GM23248 (cell line): ENCODE measurements at regions not wholly inside any gene's neighbourhood (a gene's known extent, or its start where the extent isn't known, plus 50 kb on each side); places are given as distances from the start of the nearest gene placed in this dataset.

Experiments
- DNase-seq: peaks from one replicate; pipeline ENCODE4 v3.0.0-alpha.2; 2015
- H2AFZ ChIP-seq: fragments of 200-600 bp; sonication (generic); 2 replicates; pipeline ENCODE4 v1.6.1; 2016; ENCODE audit warnings: antibody characterized with exemption
- H3F3A ChIP-seq: fragments of 200-600 bp; sonication (generic); 2 replicates; pipeline ENCODE4 v1.6.1; 2016; ENCODE audit warnings: mild to moderate bottlenecking, antibody characterized with exemption, mixed run types; ENCODE audit not compliant: insufficient read depth
- H3K27ac ChIP-seq: fragments of 200-600 bp; sonication (generic); 2 replicates; pipeline ENCODE4 v1.5.1; 2016; ENCODE audit warnings: mild to moderate bottlenecking
- H3K27me3 ChIP-seq: fragments of 200-600 bp; sonication (generic); replicated peaks from 2 replicates; pipeline ENCODE4 v1.6.1; 2016; ENCODE audit warnings: mild to moderate bottlenecking; ENCODE audit not compliant: insufficient read depth
- H3K36me3 ChIP-seq: fragments of 200-600 bp; sonication (generic); 2 replicates; pipeline ENCODE4 v1.6.1; 2016; ENCODE audit warnings: low read depth, mild to moderate bottlenecking
- H3K4me1 ChIP-seq: fragments of 200-600 bp; sonication (generic); 2 replicates; pipeline ENCODE4 v1.6.1; 2016; ENCODE audit warnings: mild to moderate bottlenecking; ENCODE audit not compliant: insufficient read depth
- H3K4me2 ChIP-seq: fragments of 200-600 bp; sonication (generic); one replicate; pipeline ENCODE4 v1.6.1; 2016; ENCODE audit warnings: mild to moderate bottlenecking; ENCODE audit not compliant: unreplicated experiment
- H3K4me3 ChIP-seq: fragments of 200-600 bp; sonication (generic); 2 replicates; pipeline ENCODE4 v1.5.1; 2016; ENCODE audit warnings: mild to moderate bottlenecking
- H3K79me2 ChIP-seq: fragments of 200-600 bp; sonication (generic); 2 replicates; pipeline ENCODE4 v1.6.1; 2016; ENCODE audit warnings: mild to moderate bottlenecking; ENCODE audit not compliant: insufficient read depth
- H3K9ac ChIP-seq: fragments of 200-600 bp; sonication (generic); 2 replicates; pipeline ENCODE4 v1.6.1; 2016; ENCODE audit warnings: mild to moderate bottlenecking
- H3K9me2 ChIP-seq: fragments of 200-600 bp; sonication (generic); 2 replicates; pipeline ENCODE4 v1.6.1; 2016; ENCODE audit warnings: mixed run types, mild to moderate bottlenecking, moderate library complexity; ENCODE audit not compliant: insufficient read depth
- H3K9me3 ChIP-seq: fragments of 200-600 bp; sonication (generic); one replicate; pipeline ENCODE4 v1.6.1; 2017; ENCODE audit warnings: low read depth
- H4K20me1 ChIP-seq: fragments of 200-600 bp; sonication (generic); 2 replicates; pipeline ENCODE4 v1.6.0; 2016; ENCODE audit not compliant: insufficient read depth
- EZH2 ChIP-seq: fragments of 200-600 bp; sonication (generic); IDR thresholded peaks from 2 replicates; pipeline ENCODE4 v1.6.1; 2018; ENCODE audit warnings: antibody characterized with exemption, mild to moderate bottlenecking; ENCODE audit not compliant: insufficient read depth, poor library complexity, severe bottlenecking
- EZH2phosphoT487 ChIP-seq: fragments of 200-600 bp; sonication (generic); IDR thresholded peaks from 2 replicates; pipeline ENCODE4 v1.6.1; 2018; ENCODE audit warnings: antibody characterized with exemption, moderate library complexity, mild to moderate bottlenecking, low read depth; ENCODE audit not compliant: insufficient read depth
- WGBS, 2 experiments: methylation state at CpG; one replicate each; pipeline ENCODE4 v1.1.6; 2015 to 2017; ENCODE audit warnings: low lambda C conversion rate in 2 of 2, low coverage in 1 of 2; ENCODE audit errors: missing lambda C conversion rate in 2 of 2; 5-methylcytosine and 5-hydroxymethylcytosine counted together
- in situ Hi-C: fragments of 300-500 bp; cut with MboI; formaldehyde crosslinking; loops from 2 replicates; pipeline ENCODE4 v1.15.0; 2020

- Histone ChIP-seq H3K4me3 (no peak overlapping the region), H3K4me2 (no peak overlapping the region), H3K4me1 (peaks cover 27% of the 10 kb centered on the region), H3K27ac (no peak overlapping the region), H3K9me3 (no peaks in the 10 kb centered on the region), H3K9ac (no peak overlapping the region), H3K36me3 (no peaks in the 10 kb centered on the region), H3F3A (peaks cover 19% of the 10 kb centered on the region), H3K79me2 (no peaks in the 10 kb centered on the region), H4K20me1 (no peaks in the 10 kb centered on the region), H3K27me3 (0 out of 2 replicates have a peak, but pooled peaks cover 6% of the 10 kb centered on the region), H2AFZ (no peak overlapping the region), H3K9me2 (no peaks in the 10 kb centered on the region)
- WGBS, 2 experiments: 88 to 91% methylated on average over 7 to 8 of the region's 9 CpGs
- no peak for DNase-seq
- in situ Hi-C loops: loop anchor here (10.0 kb wide), 1 partner anchor 743 kb away; no protein-coding TSS in a partner anchor
- TF ChIP-seq EZH2phosphoT487: no peak
Measured at GRCh38 chr15:70477750-70478250, 285.6 kb downstream of the UACA start.

- in situ Hi-C loops: loop anchor here (10.0 kb wide), 1 partner anchor 742 kb away; no protein-coding TSS in a partner anchor
- no peaks in the 10 kb centered on the region for H4K20me1 ChIP-seq
- DNase-seq: no peak
- H2AFZ ChIP-seq: no peak overlapping the region
- WGBS, 2 experiments: 97 to 100% methylated on average over 5 of the region's 5 CpGs
- peaks cover 19% of the 10 kb centered on the region for H3F3A ChIP-seq
- H3K9me3 ChIP-seq: no peaks in the 10 kb centered on the region
- no peaks in the 10 kb centered on the region for H3K27me3 ChIP-seq
- H3K36me3 ChIP-seq: no peaks in the 10 kb centered on the region
- H3K4me1 ChIP-seq: peaks cover 27% of the 10 kb centered on the region
- no peak overlapping the region for H3K4me3 ChIP-seq
- H3K27ac ChIP-seq: no peak overlapping the region
- H3K9me2 ChIP-seq: no peaks in the 10 kb centered on the region
- no peak overlapping the region for H3K4me2 ChIP-seq
- H3K9ac ChIP-seq: no peak overlapping the region
- TF ChIP-seq EZH2phosphoT487 (no peak), EZH2 (no peak)
- no peaks in the 10 kb centered on the region for H3K79me2 ChIP-seq
Measured at GRCh38 chr15:70476441-70476840, 286.9 kb downstream of the UACA start.

GRCh38 chr15:70475921-70476320 lies 287.4 kb downstream of the UACA start:
- Histone ChIP-seq H3K4me2 (peak overlapping the region; percentile 69), H3K4me3 (no peak overlapping the region), H3K4me1 (peaks cover 27% of the 10 kb centered on the region), H3F3A (peaks cover 19% of the 10 kb centered on the region), H3K9ac (no peak overlapping the region), H3K9me3 (no peaks in the 10 kb centered on the region), H3K27ac (peak overlapping the region; percentile 89; the same call in 1 of the 2 replicates), H3K9me2 (no peaks in the 10 kb centered on the region), H3K36me3 (no peaks in the 10 kb centered on the region), H2AFZ (peak overlapping the region; percentile 60; the same call in 1 of the 2 replicates), H3K79me2 (no peaks in the 10 kb centered on the region), H4K20me1 (no peaks in the 10 kb centered on the region), H3K27me3 (no peaks in the 10 kb centered on the region)
- TF ChIP-seq EZH2 (no peak), EZH2phosphoT487 (no peak)
- in situ Hi-C loops: loop anchor here (10.0 kb wide), 1 partner anchor 741 kb away; no protein-coding TSS in a partner anchor
- no peak for DNase-seq

GRCh38 chr15:70475407-70475781 lies 288.0 kb downstream of the UACA start:
- in situ Hi-C loops: loop anchor here (10.0 kb wide), 1 partner anchor 741 kb away; no protein-coding TSS in a partner anchor
- Histone ChIP-seq H3K9me2 (no peaks in the 10 kb centered on the region), H3K4me2 (peak overlapping the region; percentile 69), H3K9ac (peak overlapping the region; percentile 67), H3K4me1 (peaks cover 27% of the 10 kb centered on the region), H3K27ac (peak overlapping the region; percentile 89), H2AFZ (peak overlapping the region; percentile 60), H3K79me2 (no peaks in the 10 kb centered on the region), H3F3A (peaks cover 19% of the 10 kb centered on the region), H3K9me3 (no peaks in the 10 kb centered on the region), H3K27me3 (no peaks in the 10 kb centered on the region), H3K36me3 (no peaks in the 10 kb centered on the region), H3K4me3 (peak overlapping the region; percentile 47), H4K20me1 (no peaks in the 10 kb centered on the region)
- WGBS, 2 experiments: 63 to 66% methylated on average over 7 of the region's 7 CpGs
- no peak for DNase-seq
- TF ChIP-seq EZH2 (no peak), EZH2phosphoT487 (no peak)
